ENCODE measurements at regions not wholly inside any gene's neighbourhood (a gene's known extent, or its start where the extent isn't known, plus 50 kb on each side); places are given as distances from the start of the nearest gene placed in this dataset.

DNA sequence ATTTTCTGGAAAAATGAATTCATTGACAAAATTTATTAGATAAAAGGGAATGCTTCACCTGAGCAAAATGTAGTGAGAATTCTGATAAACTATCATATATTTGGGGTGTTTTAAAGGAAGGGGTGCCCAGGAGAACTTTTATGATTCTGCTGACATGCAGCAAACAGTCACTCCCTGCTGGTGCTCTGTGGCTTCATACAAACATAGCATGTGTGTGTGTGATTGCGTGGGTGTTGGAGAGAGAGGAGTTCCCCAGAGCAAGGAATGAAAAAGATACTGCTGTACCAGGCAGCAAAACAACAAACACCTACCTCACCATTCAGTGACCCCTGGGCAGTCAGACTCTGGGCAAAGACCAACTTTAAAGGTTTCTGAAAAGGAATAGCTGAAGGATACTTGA is 546.7 kb downstream of the RFC3 start:
- WGBS, result 71% methylated on average over 1 of the region's 1 CpG
- Histone ChIP-seq H3K27ac (ENCODE audit: low read depth in 1 of 2, low read length in 2 of 2) (no peak overlapping the region), H3K9me3 (ENCODE audit: control insufficient read depth in 4 of 4, low read length in 3 of 4) (no peaks in the 10 kb centered on the region), H3K27me3 (ENCODE audit: control insufficient read depth in 4 of 4, insufficient read depth in 4 of 4, low read length in 3 of 4) (peaks cover 0 to 3% (median 0%) of the 10 kb centered on the region in 4 donors), H3K9ac (ENCODE audit: low read depth in 1 of 2, low read length in 2 of 2) (no peak overlapping the region), H3K36me3 (ENCODE audit: control insufficient read depth in 4 of 4, insufficient read depth in 3 of 4, low read depth in 1 of 4, low read length in 3 of 4) (no peaks in the 10 kb centered on the region), H3K4me3 (ENCODE audit: low read depth in 1 of 3, low read length in 3 of 3) (no peak overlapping the region), H3K4me1 (ENCODE audit: control insufficient read depth in 4 of 4, insufficient read depth in 4 of 4, low read length in 3 of 4) (no peaks in the 10 kb centered on the region)
- no peak for DNase-seq (ENCODE audit: low spot score)
- no peak for TF ChIP-seq SP1 (IDR thresholded peaks at IDR 0.05)
- no peak for TF ChIP-seq GABPA (IDR thresholded peaks at IDR 0.05 in 1 of 2, conservative IDR thresholded peaks at IDR 0.05 in 1 of 2)
- TF ChIP-seq HNF4G (IDR thresholded peaks at IDR 0.05), result no peak
- TF ChIP-seq JUND (IDR thresholded peaks at IDR 0.05), result no peak
- TF ChIP-seq MAX (IDR thresholded peaks at IDR 0.05), result no peak
- TF ChIP-seq TAF1 (conservative IDR thresholded peaks at IDR 0.05), result no peak
- TF ChIP-seq CTCF (IDR thresholded peaks at IDR 0.05; ENCODE audit: low read depth, low read length, missing input control), result no peak
- TF ChIP-seq NR2F2 (IDR thresholded peaks at IDR 0.05), result no peak
- TF ChIP-seq, protein P1, sequence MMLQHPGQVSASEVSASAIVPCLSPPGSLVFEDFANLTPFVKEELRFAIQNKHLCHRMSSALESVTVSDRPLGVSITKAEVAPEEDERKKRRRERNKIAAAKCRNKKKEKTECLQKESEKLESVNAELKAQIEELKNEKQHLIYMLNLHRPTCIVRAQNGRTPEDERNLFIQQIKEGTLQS (IDR thresholded peaks at IDR 0.05), result no peak
- no peak for TF ChIP-seq HNF4A (conservative IDR thresholded peaks at IDR 0.05)
- TF ChIP-seq, protein P2, sequence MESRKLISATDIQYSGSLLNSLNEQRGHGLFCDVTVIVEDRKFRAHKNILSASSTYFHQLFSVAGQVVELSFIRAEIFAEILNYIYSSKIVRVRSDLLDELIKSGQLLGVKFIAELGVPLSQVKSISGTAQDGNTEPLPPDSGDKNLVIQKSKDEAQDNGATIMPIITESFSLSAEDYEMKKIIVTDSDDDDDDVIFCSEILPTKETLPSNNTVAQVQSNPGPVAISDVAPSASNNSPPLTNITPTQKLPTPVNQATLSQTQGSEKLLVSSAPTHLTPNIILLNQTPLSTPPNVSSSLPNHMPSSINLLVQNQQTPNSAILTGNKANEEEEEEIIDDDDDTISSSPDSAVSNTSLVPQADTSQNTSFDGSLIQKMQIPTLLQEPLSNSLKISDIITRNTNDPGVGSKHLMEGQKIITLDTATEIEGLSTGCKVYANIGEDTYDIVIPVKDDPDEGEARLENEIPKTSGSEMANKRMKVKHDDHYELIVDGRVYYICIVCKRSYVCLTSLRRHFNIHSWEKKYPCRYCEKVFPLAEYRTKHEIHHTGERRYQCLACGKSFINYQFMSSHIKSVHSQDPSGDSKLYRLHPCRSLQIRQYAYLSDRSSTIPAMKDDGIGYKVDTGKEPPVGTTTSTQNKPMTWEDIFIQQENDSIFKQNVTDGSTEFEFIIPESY (IDR thresholded peaks at IDR 0.05), result no peak
- TF ChIP-seq FOXA1 (IDR thresholded peaks at IDR 0.05), result no peak
- no peak for TF ChIP-seq EGR1 (IDR thresholded peaks at IDR 0.05; ENCODE audit: low read depth in 2 of 2)

DNA sequence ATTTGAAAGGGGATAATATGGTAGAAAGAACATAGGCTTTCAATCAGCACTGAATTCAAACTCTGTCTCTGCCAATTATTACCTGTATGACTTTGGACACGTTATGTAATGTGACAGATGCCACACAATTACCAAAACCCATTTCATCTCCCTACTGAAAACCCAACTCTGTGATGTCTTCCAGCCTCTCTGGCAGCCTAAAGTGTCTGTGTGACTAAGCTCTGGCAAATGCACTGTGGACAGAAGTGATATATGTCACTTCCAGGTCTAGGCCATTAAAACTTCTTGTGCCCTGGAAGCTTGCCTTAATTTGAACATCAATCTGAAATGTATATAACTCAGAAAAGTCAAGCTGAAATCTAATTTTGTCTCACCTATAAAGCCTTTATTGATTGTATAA is 552.0 kb downstream of the RFC3 start:
- Histone ChIP-seq H3K9ac (ENCODE audit: low read depth in 1 of 2, low read length in 2 of 2) (no peak overlapping the region), H3K36me3 (ENCODE audit: control insufficient read depth in 4 of 4, insufficient read depth in 3 of 4, low read depth in 1 of 4, low read length in 3 of 4) (no peaks in the 10 kb centered on the region), H3K9me3 (ENCODE audit: control insufficient read depth in 4 of 4, low read length in 3 of 4) (no peaks in the 10 kb centered on the region), H3K27me3 (ENCODE audit: control insufficient read depth in 4 of 4, insufficient read depth in 4 of 4, low read length in 3 of 4) (no peaks in the 10 kb centered on the region), H3K4me1 (ENCODE audit: control insufficient read depth in 4 of 4, insufficient read depth in 4 of 4, low read length in 3 of 4) (no peaks in the 10 kb centered on the region), H3K27ac (ENCODE audit: low read depth in 1 of 2, low read length in 2 of 2) (no peak overlapping the region), H3K4me3 (ENCODE audit: low read depth in 1 of 3, low read length in 3 of 3) (no peak overlapping the region)
- WGBS, result 28% methylated on average over 1 of the region's 1 CpG
- DNase-seq (ENCODE audit: low spot score), result no peak
- TF ChIP-seq RXRA (IDR thresholded peaks at IDR 0.05) (no peak), GABPA (IDR thresholded peaks at IDR 0.05 in 1 of 2, conservative IDR thresholded peaks at IDR 0.05 in 1 of 2) (no peak), HNF4A (conservative IDR thresholded peaks at IDR 0.05) (no peak), JUND (IDR thresholded peaks at IDR 0.05) (no peak), SP1 (IDR thresholded peaks at IDR 0.05) (no peak), EGR1 (IDR thresholded peaks at IDR 0.05; ENCODE audit: low read depth in 2 of 2) (no peak), YY1 (IDR thresholded peaks at IDR 0.05) (no peak), NR2F2 (IDR thresholded peaks at IDR 0.05) (no peak), HNF4G (IDR thresholded peaks at IDR 0.05) (no peak), MAX (IDR thresholded peaks at IDR 0.05) (no peak), FOXA2 (IDR thresholded peaks at IDR 0.05) (no peak), FOXA1 (IDR thresholded peaks at IDR 0.05) (no peak), CTCF (IDR thresholded peaks at IDR 0.05; ENCODE audit: low read depth, low read length, missing input control) (no peak), TAF1 (conservative IDR thresholded peaks at IDR 0.05) (no peak), RAD21 (IDR thresholded peaks at IDR 0.05) (no peak)
- TF ChIP-seq, protein P1 (IDR thresholded peaks at IDR 0.05), result no peak
- TF ChIP-seq, protein P2 (IDR thresholded peaks at IDR 0.05), result no peak
- TF ChIP-seq, protein P3, sequence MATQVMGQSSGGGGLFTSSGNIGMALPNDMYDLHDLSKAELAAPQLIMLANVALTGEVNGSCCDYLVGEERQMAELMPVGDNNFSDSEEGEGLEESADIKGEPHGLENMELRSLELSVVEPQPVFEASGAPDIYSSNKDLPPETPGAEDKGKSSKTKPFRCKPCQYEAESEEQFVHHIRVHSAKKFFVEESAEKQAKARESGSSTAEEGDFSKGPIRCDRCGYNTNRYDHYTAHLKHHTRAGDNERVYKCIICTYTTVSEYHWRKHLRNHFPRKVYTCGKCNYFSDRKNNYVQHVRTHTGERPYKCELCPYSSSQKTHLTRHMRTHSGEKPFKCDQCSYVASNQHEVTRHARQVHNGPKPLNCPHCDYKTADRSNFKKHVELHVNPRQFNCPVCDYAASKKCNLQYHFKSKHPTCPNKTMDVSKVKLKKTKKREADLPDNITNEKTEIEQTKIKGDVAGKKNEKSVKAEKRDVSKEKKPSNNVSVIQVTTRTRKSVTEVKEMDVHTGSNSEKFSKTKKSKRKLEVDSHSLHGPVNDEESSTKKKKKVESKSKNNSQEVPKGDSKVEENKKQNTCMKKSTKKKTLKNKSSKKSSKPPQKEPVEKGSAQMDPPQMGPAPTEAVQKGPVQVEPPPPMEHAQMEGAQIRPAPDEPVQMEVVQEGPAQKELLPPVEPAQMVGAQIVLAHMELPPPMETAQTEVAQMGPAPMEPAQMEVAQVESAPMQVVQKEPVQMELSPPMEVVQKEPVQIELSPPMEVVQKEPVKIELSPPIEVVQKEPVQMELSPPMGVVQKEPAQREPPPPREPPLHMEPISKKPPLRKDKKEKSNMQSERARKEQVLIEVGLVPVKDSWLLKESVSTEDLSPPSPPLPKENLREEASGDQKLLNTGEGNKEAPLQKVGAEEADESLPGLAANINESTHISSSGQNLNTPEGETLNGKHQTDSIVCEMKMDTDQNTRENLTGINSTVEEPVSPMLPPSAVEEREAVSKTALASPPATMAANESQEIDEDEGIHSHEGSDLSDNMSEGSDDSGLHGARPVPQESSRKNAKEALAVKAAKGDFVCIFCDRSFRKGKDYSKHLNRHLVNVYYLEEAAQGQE (IDR thresholded peaks at IDR 0.05), result no peak

Data from liver (tissue), 8 donors.